ENCODE measurements at regions not wholly inside any gene's neighbourhood (a gene's known extent, or its start where the extent isn't known, plus 50 kb on each side); places are given as distances from the start of the nearest gene placed in this dataset.
A peak's percentile ranks its signal among the peaks of the same experiment; 100 is the strongest.

- TF ChIP-seq EZH2 (IDR thresholded peaks at IDR 0.05; ENCODE audit: borderline replicate concordance, low read length) (no peak), CTCF (conservative IDR thresholded peaks at IDR 0.05 in 1 of 2, IDR thresholded peaks at IDR 0.05 in 1 of 2; ENCODE audit: extremely low read depth in 1 of 2, insufficient read depth in 1 of 2, low read depth in 1 of 2, low read length in 2 of 2) (peak; percentile 27 to 56)
Measured at GRCh38 chr15:59741274-59741906, 52.3 kb upstream of the BNIP2 start.

All from mammary epithelial cell (primary cell).